OCI-LY7 (cell line): ENCODE measurements at regions not wholly inside any gene's neighbourhood (a gene's known extent, or its start where the extent isn't known, plus 50 kb on each side); places are given as distances from the start of the nearest gene placed in this dataset.

ENCODE experiments used
- BruUV-seq: library from RNA; stranded (reverse); fragments of 400-500 nt; replicated peaks from 2 replicates; lab custom pipeline; 2021; lab: Mats Ljungman, UMichigan
- CTCF ChIA-PET: fragments of 300-600 bp; sonication (Branson Sonifier 250); formaldehyde crosslinking; loops from one replicate; lab custom pipeline; 2022; ENCODE audit warnings: antibody characterized with exemption; ENCODE audit not compliant: unreplicated experiment; lab: Charles Lee
- POLR2A ChIA-PET: fragments of 300-600 bp; sonication (Branson Sonifier 250); formaldehyde crosslinking; loops from one replicate; lab custom pipeline; 2022; ENCODE audit warnings: antibody characterized with exemption; lab: Charles Lee
- DNase-seq: peaks from one replicate; pipeline ENCODE4 v3.0.0-alpha.2; 2015; ENCODE audit warnings: low spot score
- H2AFZ ChIP-seq: fragments of 200-600 bp; sonication (generic), shearing (Covaris generic); 2 replicates; pipeline ENCODE4 v1.6.1; 2014; ENCODE audit warnings: mild to moderate bottlenecking, antibody characterized with exemption, low read length, moderate library complexity
- H3K27ac ChIP-seq: fragments of 200-600 bp; sonication (generic); 2 replicates; pipeline ENCODE4 v1.5.1; 2014; ENCODE audit warnings: mixed run types, low read depth, mild to moderate bottlenecking, moderate library complexity, low read length, inconsistent platforms; ENCODE audit not compliant: poor library complexity, severe bottlenecking
- H3K36me3 ChIP-seq: fragments of 200-600 bp; sonication (generic); 2 replicates; pipeline ENCODE4 v1.6.1; 2014; ENCODE audit warnings: mild to moderate bottlenecking, antibody characterized with exemption, low read length, moderate library complexity, mixed read lengths; ENCODE audit not compliant: insufficient read depth
- H3K4me1 ChIP-seq: fragments of 200-600 bp; sonication (generic); 2 replicates; pipeline ENCODE4 v1.5.1; 2014; ENCODE audit warnings: mild to moderate bottlenecking, low read length; ENCODE audit not compliant: insufficient read depth, poor library complexity, severe bottlenecking
- H3K4me2 ChIP-seq: fragments of 200-600 bp; sonication (generic); 2 replicates; pipeline ENCODE4 v1.6.1; 2014; ENCODE audit warnings: mild to moderate bottlenecking, low read length
- H3K4me3 ChIP-seq: fragments of 200-600 bp; sonication (generic); 2 replicates; pipeline ENCODE4 v1.5.1; 2014; ENCODE audit warnings: mild to moderate bottlenecking, low read depth, low read length; ENCODE audit not compliant: poor library complexity, severe bottlenecking
- H3K79me2 ChIP-seq: fragments of 200-600 bp; sonication (generic); 2 replicates; pipeline ENCODE4 v1.6.1; 2016; ENCODE audit warnings: low read depth, mild to moderate bottlenecking, low read length, moderate library complexity, mixed read lengths; ENCODE audit not compliant: insufficient read depth
- H3K9me2 ChIP-seq: fragments of 200-600 bp; sonication (generic); 2 replicates; pipeline ENCODE4 v1.6.1; 2016; ENCODE audit warnings: mild to moderate bottlenecking, low read length, mixed read lengths; ENCODE audit not compliant: insufficient read depth
- H3K9me3 ChIP-seq: fragments of 200-600 bp; sonication (generic); 2 replicates; pipeline ENCODE4 v1.6.1; 2014; ENCODE audit warnings: mild to moderate bottlenecking, mixed run types, low read length, mixed read lengths
- H4K20me1 ChIP-seq: fragments of 200-600 bp; sonication (generic); 2 replicates; pipeline ENCODE4 v1.6.1; 2014; ENCODE audit warnings: mild to moderate bottlenecking, antibody characterized with exemption, low read length, moderate library complexity, mixed read lengths; ENCODE audit not compliant: insufficient read depth
- CTCF ChIP-seq: fragments of 200-600 bp; sonication (generic); conservative IDR thresholded peaks from 2 replicates; pipeline ENCODE4 v1.5.1; 2014; ENCODE audit warnings: mild to moderate bottlenecking, antibody characterized with exemption, low read length, moderate library complexity, mixed read lengths
- EZH2phosphoT487 ChIP-seq: fragments of 200-600 bp; sonication (generic); IDR thresholded peaks from 2 replicates; pipeline ENCODE4 v1.6.1; 2018; ENCODE audit warnings: low read depth, borderline replicate concordance, mild to moderate bottlenecking, mixed run types, antibody characterized with exemption, low read length, moderate library complexity, mixed read lengths
- intact Hi-C: fragments of 100-400 bp; cut with micrococcal nuclease; formaldehyde crosslinking; loops from one replicate; pipeline ENCODE4 v1.10.0; 2022; ENCODE audit not compliant: unreplicated experiment

- intact Hi-C loops = no loop called here
- Histone ChIP-seq H3K27ac (no peak overlapping the region), H4K20me1 (no peaks in the 10 kb centered on the region), H3K4me1 (no peaks in the 10 kb centered on the region), H3K9me2 (no peaks in the 10 kb centered on the region), H3K79me2 (no peaks in the 10 kb centered on the region), H2AFZ (no peak overlapping the region), H3K36me3 (no peaks in the 10 kb centered on the region), H3K4me2 (no peak overlapping the region), H3K9me3 (no peaks in the 10 kb centered on the region), H3K4me3 (no peak overlapping the region)
- DNase-seq = no peak
- no TSS peak for BruUV-seq
- CTCF ChIA-PET = no interaction called here
- no peak for TF ChIP-seq EZH2phosphoT487
- TF ChIP-seq CTCF = no peak
- POLR2A ChIA-PET = no interaction called here
Observed at GRCh38 chr11:70807195-70807543, 408.8 kb downstream of the CTTN start.

GRCh38 chr11:70808686-70809375 lies 410.5 kb downstream of the CTTN start:
- TF ChIP-seq CTCF = no peak
- Histone ChIP-seq H3K36me3 (no peaks in the 10 kb centered on the region), H4K20me1 (no peaks in the 10 kb centered on the region), H3K4me3 (no peak overlapping the region), H3K9me2 (no peaks in the 10 kb centered on the region), H3K9me3 (no peaks in the 10 kb centered on the region), H2AFZ (no peak overlapping the region), H3K4me1 (no peaks in the 10 kb centered on the region), H3K79me2 (no peaks in the 10 kb centered on the region), H3K4me2 (no peak overlapping the region), H3K27ac (no peak overlapping the region)
- no peak for DNase-seq
- no TSS peak for BruUV-seq
- intact Hi-C loops = no loop called here
- ChIA-PET POLR2A (no interaction called here), CTCF (no interaction called here)

GRCh38 chr11:70810133-70810532 lies 411.8 kb downstream of the CTTN start:
- no peak for DNase-seq
- H3K4me3 ChIP-seq = no peak overlapping the region
- H4K20me1 ChIP-seq = no peaks in the 10 kb centered on the region
- H3K36me3 ChIP-seq = no peaks in the 10 kb centered on the region
- H3K79me2 ChIP-seq = no peaks in the 10 kb centered on the region
- TF ChIP-seq CTCF (no peak), EZH2phosphoT487 (no peak)
- H2AFZ ChIP-seq = no peak overlapping the region
- H3K4me1 ChIP-seq = no peaks in the 10 kb centered on the region
- H3K4me2 ChIP-seq = no peak overlapping the region
- BruUV-seq = no TSS peak
- ChIA-PET POLR2A (no interaction called here), CTCF (no interaction called here)
- H3K9me2 ChIP-seq = no peaks in the 10 kb centered on the region
- H3K27ac ChIP-seq = no peak overlapping the region
- H3K9me3 ChIP-seq = no peaks in the 10 kb centered on the region
- intact Hi-C loops = no loop called here
